HEK293 (cell line): ENCODE measurements at regions not wholly inside any gene's neighbourhood (a gene's known extent, or its start where the extent isn't known, plus 50 kb on each side); places are given as distances from the start of the nearest gene placed in this dataset.

ENCODE experiments used
- CTCF ChIA-PET: fragments of 350-600 bp; formaldehyde crosslinking; extraction: SDS; loops from one replicate; lab custom pipeline; 2021; ENCODE audit warnings: antibody characterized with exemption; lab: Yijun Ruan, JAX
- POLR2A ChIA-PET: fragments of 300-600 bp; formaldehyde crosslinking; extraction: SDS; loops from one replicate; lab custom pipeline; 2020; ENCODE audit warnings: antibody characterized with exemption, inconsistent platforms; lab: Yijun Ruan, JAX
- H3K27ac ChIP-seq: fragments of 200-500 bp; sonication (Bioruptor generic); 2 replicates; pipeline ENCODE4 v1.5.1; 2014; ENCODE audit warnings: low read depth, low read length, control low read depth, inconsistent platforms; ENCODE audit errors: extremely low read depth
- H3K36me3 ChIP-seq, 2 experiments: fragments of 200-500 bp in 1 of 2; sonication (Bioruptor generic) in 1 of 2; 1 replicate in 1 of 2; 2 replicates in 1 of 2; pipeline ENCODE4 v1.5.1; 2014 to 2017; ENCODE audit warnings: inconsistent platforms in 2 of 2, low read length in 2 of 2; ENCODE audit not compliant: control insufficient read depth in 2 of 2, insufficient read depth in 1 of 2
- H3K4me1 ChIP-seq: fragments of 200-500 bp; sonication (Bioruptor generic); 2 replicates; pipeline ENCODE4 v1.5.1; 2014; ENCODE audit warnings: mild to moderate bottlenecking, low read length, inconsistent platforms; ENCODE audit not compliant: control insufficient read depth, insufficient read depth
- H3K4me3 ChIP-seq: 2 replicates; pipeline ENCODE4 v1.5.1; 2011; ENCODE audit warnings: low read depth, mild to moderate bottlenecking, control low read depth, low read length, moderate library complexity
- H3K9me3 ChIP-seq: fragments of 200-500 bp; sonication (Bioruptor generic); 2 replicates; pipeline ENCODE4 v1.5.1; 2014; ENCODE audit warnings: low read depth, low read length, inconsistent platforms; ENCODE audit not compliant: control insufficient read depth, insufficient read depth
- FEZF1 ChIP-seq: fragments of 450-650 bp; formaldehyde crosslinking; IDR thresholded peaks from 2 replicates; pipeline ENCODE4 v1.5.1; 2016; ENCODE audit warnings: missing biosample characterization, missing genetic modification characterization
- IKZF3 ChIP-seq: fragments of 450-650 bp; IDR thresholded peaks from 2 replicates; pipeline ENCODE4 v1.5.0; 2018; ENCODE audit warnings: missing biosample characterization, mild to moderate bottlenecking, missing genetic modification characterization, moderate library complexity
- OVOL3 ChIP-seq: fragments of 450-650 bp; formaldehyde crosslinking; IDR thresholded peaks from 2 replicates; pipeline ENCODE4 v1.5.1; 2016; ENCODE audit warnings: missing biosample characterization, missing genetic modification characterization
- PBX3 ChIP-seq: sonication (generic); formaldehyde crosslinking; IDR thresholded peaks from 2 replicates; pipeline ENCODE4 v1.8.1; 2022; ENCODE audit warnings: mild to moderate bottlenecking, moderate library complexity, missing genetic modification reagents
- REPIN1 ChIP-seq: fragments of 450-650 bp; formaldehyde crosslinking; IDR thresholded peaks from 2 replicates; pipeline ENCODE4 v1.5.1; 2017; ENCODE audit warnings: missing biosample characterization, missing genetic modification characterization, low read depth
- WT1 ChIP-seq: fragments of 450-650 bp; formaldehyde crosslinking; IDR thresholded peaks from 2 replicates; pipeline ENCODE4 v1.5.1; 2016; ENCODE audit warnings: missing biosample characterization, missing genetic modification characterization
- ZBTB48 ChIP-seq: fragments of 450-650 bp; formaldehyde crosslinking; IDR thresholded peaks from 2 replicates; pipeline ENCODE4 v1.5.1; 2016; ENCODE audit warnings: missing biosample characterization, missing genetic modification characterization
- ZBTB49 ChIP-seq: fragments of 450-650 bp; formaldehyde crosslinking; IDR thresholded peaks from 2 replicates; pipeline ENCODE4 v1.5.1; 2016; ENCODE audit warnings: missing biosample characterization, missing genetic modification characterization, low read depth
- ZFP69B ChIP-seq: fragments of 450-650 bp; formaldehyde crosslinking; IDR thresholded peaks from 2 replicates; pipeline ENCODE4 v1.5.1; 2016; ENCODE audit warnings: missing biosample characterization, missing genetic modification characterization
- ZNF132 ChIP-seq: fragments of 450-650 bp; formaldehyde crosslinking; IDR thresholded peaks from 2 replicates; pipeline ENCODE4 v1.5.1; 2017; ENCODE audit warnings: missing biosample characterization, missing genetic modification characterization, borderline replicate concordance
- ZNF157 ChIP-seq: fragments of 450-650 bp; formaldehyde crosslinking; IDR thresholded peaks from 2 replicates; pipeline ENCODE4 v1.5.1; 2016; ENCODE audit warnings: missing biosample characterization, missing genetic modification characterization
- ZNF221 ChIP-seq: fragments of 450-650 bp; formaldehyde crosslinking; IDR thresholded peaks from 2 replicates; pipeline ENCODE4 v1.5.1; 2017; ENCODE audit warnings: missing biosample characterization, missing genetic modification characterization, borderline replicate concordance
- ZNF302 ChIP-seq: fragments of 450-650 bp; formaldehyde crosslinking; IDR thresholded peaks from 2 replicates; pipeline ENCODE4 v1.5.1; 2016; ENCODE audit warnings: missing biosample characterization, missing genetic modification characterization, low read depth
- ZNF366 ChIP-seq: fragments of 450-650 bp; formaldehyde crosslinking; conservative IDR thresholded peaks from 2 replicates; pipeline ENCODE4 v1.5.1; 2016; ENCODE audit warnings: missing biosample characterization, missing genetic modification characterization
- ZNF404 ChIP-seq: fragments of 450-650 bp; formaldehyde crosslinking; IDR thresholded peaks from 2 replicates; pipeline ENCODE4 v1.5.1; 2017; ENCODE audit warnings: missing biosample characterization, missing genetic modification characterization
- ZNF501 ChIP-seq: fragments of 450-650 bp; formaldehyde crosslinking; IDR thresholded peaks from 2 replicates; pipeline ENCODE4 v1.5.1; 2016; ENCODE audit warnings: missing biosample characterization, missing genetic modification characterization
- TF ChIP-seq, protein P1 (sequence below): fragments of 450-650 bp; formaldehyde crosslinking; IDR thresholded peaks from 2 replicates; pipeline ENCODE4 v1.5.1; 2016; ENCODE audit warnings: missing biosample characterization, missing genetic modification characterization, borderline replicate concordance
- TF ChIP-seq, protein P2 (sequence below): fragments of 450-650 bp; formaldehyde crosslinking; IDR thresholded peaks from 2 replicates; pipeline ENCODE4 v1.5.1; 2017; ENCODE audit warnings: missing biosample characterization, missing genetic modification characterization
- TF ChIP-seq, protein P3 (sequence below): fragments of 450-650 bp; formaldehyde crosslinking; IDR thresholded peaks from 2 replicates; pipeline ENCODE4 v1.5.1; 2016; ENCODE audit warnings: missing biosample characterization, missing genetic modification characterization
- TF ChIP-seq, protein P4 (sequence below): fragments of 450-650 bp; formaldehyde crosslinking; IDR thresholded peaks from 2 replicates; pipeline ENCODE4 v1.5.1; 2016; ENCODE audit warnings: missing biosample characterization, missing genetic modification characterization
- TF ChIP-seq, protein P5 (sequence below): fragments of 450-650 bp; formaldehyde crosslinking; IDR thresholded peaks from 2 replicates; pipeline ENCODE4 v1.5.1; 2016; ENCODE audit warnings: missing biosample characterization, missing genetic modification characterization

DNA sequence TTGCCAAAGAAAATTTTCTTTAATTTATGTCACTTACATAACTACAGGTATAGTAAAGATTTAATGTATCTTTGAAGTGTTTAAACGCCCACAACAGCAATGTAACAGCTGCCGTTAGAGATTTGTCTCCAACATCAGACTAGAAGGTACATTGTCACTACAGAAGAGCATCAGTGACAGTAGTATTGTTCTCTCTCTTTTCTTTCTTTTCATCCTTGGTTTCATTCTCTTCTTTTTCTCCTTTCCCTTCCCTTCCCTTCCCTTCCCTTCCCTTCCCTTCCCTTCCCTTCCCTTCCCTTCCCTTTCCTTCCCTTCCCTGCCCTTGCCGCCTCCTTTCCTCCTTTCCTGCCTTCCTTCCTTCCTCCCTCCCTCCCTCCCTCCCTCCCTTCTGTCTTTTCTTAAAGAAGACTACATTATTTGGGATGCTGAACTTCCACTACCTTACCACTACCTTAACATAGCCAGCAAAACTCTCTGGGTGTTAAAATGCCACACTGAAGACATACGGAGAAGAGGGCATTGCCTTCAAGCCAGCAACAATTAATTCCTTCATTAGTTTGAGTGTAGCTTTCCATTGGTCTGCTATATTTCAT lies 663.9 kb downstream of the DOK5 start:
- Histone ChIP-seq H3K9me3 (no peaks in the 10 kb centered on the region), H3K36me3 (no peaks in the 10 kb centered on the region), H3K4me1 (no peaks in the 10 kb centered on the region), H3K27ac (no peak overlapping the region), H3K4me3 (no peak overlapping the region)
- CTCF ChIA-PET = no interaction called here
- POLR2A ChIA-PET = no interaction called here
- TF ChIP-seq ZNF132 (tag by site-specific recombination) (no peak), ZNF302 (no peak), ZNF157 (tag by site-specific recombination) (no peak), ZBTB49 (tag by site-specific recombination) (no peak), ZNF404 (tag by site-specific recombination) (no peak), REPIN1 (no peak), ZNF366 (tag by site-specific recombination) (no peak), ZBTB48 (tag by site-specific recombination) (no peak), PBX3 (no peak)
- TF ChIP-seq, protein P1, sequence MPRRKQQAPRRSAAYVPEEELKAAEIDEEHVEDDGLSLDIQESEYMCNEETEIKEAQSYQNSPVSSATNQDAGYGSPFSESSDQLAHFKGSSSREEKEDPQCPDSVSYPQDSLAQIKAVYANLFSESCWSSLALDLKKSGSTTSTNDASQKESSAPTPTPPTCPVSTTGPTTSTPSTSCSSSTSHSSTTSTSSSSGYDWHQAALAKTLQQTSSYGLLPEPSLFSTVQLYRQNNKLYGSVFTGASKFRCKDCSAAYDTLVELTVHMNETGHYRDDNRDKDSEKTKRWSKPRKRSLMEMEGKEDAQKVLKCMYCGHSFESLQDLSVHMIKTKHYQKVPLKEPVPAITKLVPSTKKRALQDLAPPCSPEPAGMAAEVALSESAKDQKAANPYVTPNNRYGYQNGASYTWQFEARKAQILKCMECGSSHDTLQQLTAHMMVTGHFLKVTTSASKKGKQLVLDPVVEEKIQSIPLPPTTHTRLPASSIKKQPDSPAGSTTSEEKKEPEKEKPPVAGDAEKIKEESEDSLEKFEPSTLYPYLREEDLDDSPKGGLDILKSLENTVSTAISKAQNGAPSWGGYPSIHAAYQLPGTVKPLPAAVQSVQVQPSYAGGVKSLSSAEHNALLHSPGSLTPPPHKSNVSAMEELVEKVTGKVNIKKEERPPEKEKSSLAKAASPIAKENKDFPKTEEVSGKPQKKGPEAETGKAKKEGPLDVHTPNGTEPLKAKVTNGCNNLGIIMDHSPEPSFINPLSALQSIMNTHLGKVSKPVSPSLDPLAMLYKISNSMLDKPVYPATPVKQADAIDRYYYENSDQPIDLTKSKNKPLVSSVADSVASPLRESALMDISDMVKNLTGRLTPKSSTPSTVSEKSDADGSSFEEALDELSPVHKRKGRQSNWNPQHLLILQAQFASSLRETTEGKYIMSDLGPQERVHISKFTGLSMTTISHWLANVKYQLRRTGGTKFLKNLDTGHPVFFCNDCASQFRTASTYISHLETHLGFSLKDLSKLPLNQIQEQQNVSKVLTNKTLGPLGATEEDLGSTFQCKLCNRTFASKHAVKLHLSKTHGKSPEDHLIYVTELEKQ = no peak
- TF ChIP-seq, protein P2, sequence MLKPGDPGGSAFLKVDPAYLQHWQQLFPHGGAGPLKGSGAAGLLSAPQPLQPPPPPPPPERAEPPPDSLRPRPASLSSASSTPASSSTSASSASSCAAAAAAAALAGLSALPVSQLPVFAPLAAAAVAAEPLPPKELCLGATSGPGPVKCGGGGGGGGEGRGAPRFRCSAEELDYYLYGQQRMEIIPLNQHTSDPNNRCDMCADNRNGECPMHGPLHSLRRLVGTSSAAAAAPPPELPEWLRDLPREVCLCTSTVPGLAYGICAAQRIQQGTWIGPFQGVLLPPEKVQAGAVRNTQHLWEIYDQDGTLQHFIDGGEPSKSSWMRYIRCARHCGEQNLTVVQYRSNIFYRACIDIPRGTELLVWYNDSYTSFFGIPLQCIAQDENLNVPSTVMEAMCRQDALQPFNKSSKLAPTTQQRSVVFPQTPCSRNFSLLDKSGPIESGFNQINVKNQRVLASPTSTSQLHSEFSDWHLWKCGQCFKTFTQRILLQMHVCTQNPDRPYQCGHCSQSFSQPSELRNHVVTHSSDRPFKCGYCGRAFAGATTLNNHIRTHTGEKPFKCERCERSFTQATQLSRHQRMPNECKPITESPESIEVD (tag by site-specific recombination) = no peak

DNA sequence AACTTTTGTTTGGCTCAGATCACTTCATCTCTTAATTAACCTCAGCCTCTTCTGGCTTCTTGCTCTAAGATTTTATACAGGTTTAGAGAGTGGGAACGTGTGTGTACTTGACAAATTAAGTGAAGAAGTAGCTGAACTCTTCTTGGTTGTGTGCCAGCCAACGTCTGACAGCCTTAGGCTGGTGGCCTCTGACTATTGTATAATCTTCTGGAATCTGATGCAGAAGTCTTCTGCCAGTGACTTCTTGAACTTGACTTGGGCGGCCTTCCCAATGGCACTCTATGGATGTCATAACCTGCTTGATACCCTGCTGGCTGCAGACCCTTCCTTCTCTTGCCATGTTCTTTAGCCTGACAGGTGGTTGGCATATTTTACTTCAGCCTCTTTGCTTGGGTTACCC lies 660.5 kb downstream of the DOK5 start:
- Histone ChIP-seq H3K36me3 (no peaks in the 10 kb centered on the region), H3K4me1 (no peaks in the 10 kb centered on the region), H3K4me3 (no peak overlapping the region), H3K9me3 (no peaks in the 10 kb centered on the region), H3K27ac (no peak overlapping the region)
- ChIA-PET POLR2A (no interaction called here), CTCF (no interaction called here)
- TF ChIP-seq ZNF221 (tag by site-specific recombination) (no peak), PBX3 (no peak), WT1 (no peak), IKZF3 (tag by site-specific recombination) (no peak), OVOL3 (tag by site-specific recombination) (no peak), ZNF501 (no peak), FEZF1 (tag by site-specific recombination) (no peak), ZFP69B (tag by site-specific recombination) (no peak)
- TF ChIP-seq, protein P3, sequence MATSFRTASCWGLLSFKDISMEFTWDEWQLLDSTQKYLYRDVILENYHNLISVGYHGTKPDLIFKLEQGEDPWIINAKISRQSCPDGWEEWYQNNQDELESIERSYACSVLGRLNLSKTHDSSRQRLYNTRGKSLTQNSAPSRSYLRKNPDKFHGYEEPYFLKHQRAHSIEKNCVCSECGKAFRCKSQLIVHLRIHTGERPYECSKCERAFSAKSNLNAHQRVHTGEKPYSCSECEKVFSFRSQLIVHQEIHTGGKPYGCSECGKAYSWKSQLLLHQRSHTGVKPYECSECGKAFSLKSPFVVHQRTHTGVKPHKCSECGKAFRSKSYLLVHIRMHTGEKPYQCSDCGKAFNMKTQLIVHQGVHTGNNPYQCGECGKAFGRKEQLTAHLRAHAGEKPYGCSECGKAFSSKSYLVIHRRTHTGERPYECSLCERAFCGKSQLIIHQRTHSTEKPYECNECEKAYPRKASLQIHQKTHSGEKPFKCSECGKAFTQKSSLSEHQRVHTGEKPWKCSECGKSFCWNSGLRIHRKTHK (tag by site-specific recombination) = no peak
- TF ChIP-seq, protein P4, sequence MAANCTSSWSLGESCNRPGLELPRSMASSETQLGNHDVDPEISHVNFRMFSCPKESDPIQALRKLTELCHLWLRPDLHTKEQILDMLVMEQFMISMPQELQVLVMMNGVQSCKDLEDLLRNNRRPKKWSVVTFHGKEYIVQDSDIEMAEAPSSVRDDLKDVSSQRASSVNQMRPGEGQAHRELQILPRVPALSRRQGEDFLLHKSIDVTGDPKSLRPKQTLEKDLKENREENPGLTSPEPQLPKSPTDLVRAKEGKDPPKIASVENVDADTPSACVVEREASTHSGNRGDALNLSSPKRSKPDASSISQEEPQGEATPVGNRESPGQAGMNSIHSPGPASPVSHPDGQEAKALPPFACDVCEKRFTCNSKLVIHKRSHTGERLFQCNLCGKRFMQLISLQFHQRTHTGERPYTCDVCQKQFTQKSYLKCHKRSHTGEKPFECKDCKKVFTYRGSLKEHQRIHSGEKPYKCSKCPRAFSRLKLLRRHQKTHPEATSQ (tag by site-specific recombination) = no peak
- TF ChIP-seq, protein P5, sequence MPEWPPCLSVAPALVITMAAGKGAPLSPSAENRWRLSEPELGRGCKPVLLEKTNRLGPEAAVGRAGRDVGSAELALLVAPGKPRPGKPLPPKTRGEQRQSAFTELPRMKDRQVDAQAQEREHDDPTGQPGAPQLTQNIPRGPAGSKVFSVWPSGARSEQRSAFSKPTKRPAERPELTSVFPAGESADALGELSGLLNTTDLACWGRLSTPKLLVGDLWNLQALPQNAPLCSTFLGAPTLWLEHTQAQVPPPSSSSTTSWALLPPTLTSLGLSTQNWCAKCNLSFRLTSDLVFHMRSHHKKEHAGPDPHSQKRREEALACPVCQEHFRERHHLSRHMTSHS (tag by site-specific recombination) = no peak
